H9 (cell line): ENCODE measurements at regions not wholly inside any gene's neighbourhood (a gene's known extent, or its start where the extent isn't known, plus 50 kb on each side); places are given as distances from the start of the nearest gene placed in this dataset.

Experiments used
- DNase-seq: peaks from one replicate; pipeline ENCODE4 v3.0.0-alpha.2; 2017
- H2AFZ ChIP-seq: one replicate; pipeline ENCODE4 v1.6.1; 2013; ENCODE audit warnings: mild to moderate bottlenecking, low read length, control low read depth, moderate library complexity
- H2AK5ac ChIP-seq: 2 replicates; pipeline ENCODE4 v1.6.1; 2013; ENCODE audit warnings: low read length, control low read depth, mixed read lengths; ENCODE audit not compliant: insufficient read length
- H2BK120ac ChIP-seq: one replicate; pipeline ENCODE4 v1.6.1; 2013; ENCODE audit warnings: low read depth, mild to moderate bottlenecking, low read length, control low read depth, inconsistent platforms; ENCODE audit not compliant: poor library complexity, severe bottlenecking
- H2BK12ac ChIP-seq: 2 replicates; pipeline ENCODE4 v1.6.1; 2013; ENCODE audit warnings: low read length, control low read depth, mixed read lengths, low read depth; ENCODE audit not compliant: insufficient read length
- H2BK15ac ChIP-seq: 2 replicates; pipeline ENCODE4 v1.6.1; 2013; ENCODE audit warnings: low read depth, low read length, control low read depth
- H2BK20ac ChIP-seq: one replicate; pipeline ENCODE4 v1.6.1; 2013; ENCODE audit warnings: low read depth, mild to moderate bottlenecking, low read length, control low read depth, inconsistent platforms; ENCODE audit not compliant: poor library complexity, severe bottlenecking
- H2BK5ac ChIP-seq: 2 replicates; pipeline ENCODE4 v1.6.1; 2013; ENCODE audit warnings: low read length, control low read depth, mixed read lengths; ENCODE audit not compliant: insufficient read length
- H3K14ac ChIP-seq: 2 replicates; pipeline ENCODE4 v1.6.1; 2013; ENCODE audit warnings: low read length, control low read depth; ENCODE audit not compliant: insufficient read depth
- H3K18ac ChIP-seq: 2 replicates; pipeline ENCODE4 v1.6.1; 2013; ENCODE audit warnings: low read depth, mild to moderate bottlenecking, mixed read lengths, low read length, control low read depth; ENCODE audit not compliant: insufficient read length
- H3K23ac ChIP-seq: 2 replicates; pipeline ENCODE4 v1.6.1; 2013; ENCODE audit warnings: low read length, control low read depth, mixed read lengths, low read depth; ENCODE audit not compliant: insufficient read length
- H3K23me2 ChIP-seq: 2 replicates; pipeline ENCODE4 v1.6.1; 2013; ENCODE audit warnings: low read depth, mild to moderate bottlenecking, mixed read lengths, low read length, control low read depth; ENCODE audit not compliant: insufficient read length, poor library complexity, severe bottlenecking
- H3K27ac ChIP-seq: 2 replicates; pipeline ENCODE4 v1.5.1; 2013; ENCODE audit warnings: low read length, control low read depth, mixed read lengths, low read depth; ENCODE audit not compliant: insufficient read length
- H3K27me3 ChIP-seq: 2 replicates; pipeline ENCODE4 v1.6.1; 2013; ENCODE audit warnings: low read length, control low read depth, inconsistent platforms; ENCODE audit not compliant: insufficient read depth
- H3K4ac ChIP-seq: 2 replicates; pipeline ENCODE4 v1.6.1; 2013; ENCODE audit warnings: low read depth, mild to moderate bottlenecking, control low read depth, inconsistent platforms, low read length, moderate library complexity
- H3K4me1 ChIP-seq: 2 replicates; pipeline ENCODE4 v1.6.1; 2013; ENCODE audit warnings: low read length, control low read depth, inconsistent platforms; ENCODE audit not compliant: insufficient read depth
- H3K4me2 ChIP-seq: 2 replicates; pipeline ENCODE4 v1.6.1; 2013; ENCODE audit warnings: low read length, control low read depth, mixed read lengths; ENCODE audit not compliant: insufficient read length, insufficient read depth
- H3K56ac ChIP-seq: 2 replicates; pipeline ENCODE4 v1.6.1; 2013; ENCODE audit warnings: low read depth, mild to moderate bottlenecking, mixed read lengths, low read length, control low read depth; ENCODE audit not compliant: insufficient read length
- H3K79me1 ChIP-seq: 2 replicates; pipeline ENCODE4 v1.6.1; 2013; ENCODE audit warnings: low read depth, mild to moderate bottlenecking, moderate library complexity, low read length, control low read depth, inconsistent platforms; ENCODE audit not compliant: insufficient read depth, poor library complexity, severe bottlenecking
- H3K79me2 ChIP-seq: 2 replicates; pipeline ENCODE4 v1.6.1; 2013; ENCODE audit warnings: low read length, control low read depth, inconsistent platforms; ENCODE audit not compliant: insufficient read depth
- H3K9ac ChIP-seq: 2 replicates; pipeline ENCODE4 v1.6.1; 2013; ENCODE audit warnings: low read length, control low read depth, mixed read lengths; ENCODE audit not compliant: insufficient read length; ENCODE audit errors: extremely low read depth
- H3K9me3 ChIP-seq: one replicate; pipeline ENCODE4 v1.6.1; 2013; ENCODE audit warnings: low read depth, low read length, inconsistent platforms; ENCODE audit not compliant: control insufficient read depth
- H3T11ph ChIP-seq: one replicate; pipeline ENCODE4 v1.6.1; 2013; ENCODE audit warnings: mild to moderate bottlenecking, low read length, control low read depth, inconsistent platforms
- H4K20me1 ChIP-seq: one replicate; pipeline ENCODE4 v1.6.1; 2013; ENCODE audit not compliant: control insufficient read depth, insufficient read length, insufficient read depth
- H4K5ac ChIP-seq: 2 replicates; pipeline ENCODE4 v1.6.1; 2013; ENCODE audit warnings: low read depth, mild to moderate bottlenecking, mixed read lengths, low read length, control low read depth; ENCODE audit not compliant: insufficient read length
- H4K8ac ChIP-seq: replicated peaks from 2 replicates; pipeline ENCODE4 v1.6.1; 2013; ENCODE audit warnings: low read length, control low read depth, mixed read lengths, low read depth; ENCODE audit not compliant: insufficient read length
- H4K91ac ChIP-seq: 2 replicates; pipeline ENCODE4 v1.6.1; 2013; ENCODE audit warnings: low read depth, mild to moderate bottlenecking, moderate library complexity, mixed read lengths, low read length, control low read depth; ENCODE audit not compliant: insufficient read length
- H3K27ac Mint-ChIP-seq, 3 experiments: 2 replicates in 2 of 3; 3 replicates in 1 of 3; pipeline ENCODE4 v1.8.0; 2020 to 2021; ENCODE audit warnings: mixed read lengths in 3 of 3, mild to moderate bottlenecking in 1 of 3, moderate library complexity in 1 of 3
- H3K27me3 Mint-ChIP-seq: 2 replicates; pipeline ENCODE4 v1.8.0; 2021; ENCODE audit warnings: low read depth, mild to moderate bottlenecking, moderate library complexity, mixed read lengths
- H3K36me3 Mint-ChIP-seq, 3 experiments: 2 replicates in 2 of 3; 3 replicates in 1 of 3; pipeline ENCODE4 v1.8.0; 2020 to 2021; ENCODE audit warnings: low read depth in 3 of 3, mixed read lengths in 3 of 3; ENCODE audit not compliant: insufficient read depth in 1 of 3
- H3K4me1 Mint-ChIP-seq, 2 experiments: 2 replicates each; pipeline ENCODE4 v1.8.0; 2020; ENCODE audit warnings: mixed read lengths in 2 of 2
- H3K4me3 Mint-ChIP-seq, 2 experiments: 2 replicates in 1 of 2; 3 replicates in 1 of 2; pipeline ENCODE4 v1.8.0; 2020 to 2021; ENCODE audit warnings: mild to moderate bottlenecking in 2 of 2, mixed read lengths in 2 of 2, moderate library complexity in 1 of 2
- H3K9me3 Mint-ChIP-seq, 2 experiments: 2 replicates in 1 of 2; 3 replicates in 1 of 2; pipeline ENCODE4 v1.8.0; 2020; ENCODE audit warnings: mild to moderate bottlenecking in 2 of 2, mixed read lengths in 2 of 2, moderate library complexity in 1 of 2
- CTCF ChIP-seq: fragments of 200-600 bp; sonication (generic); conservative IDR thresholded peaks from 3 replicates; pipeline ENCODE4 v1.8.0; 2021; ENCODE audit warnings: antibody characterized with exemption, mild to moderate bottlenecking
- WGBS: extraction: QIAGEN DNeasy Blood & Tissue Kit; methylation state at CpG from one replicate; pipeline ENCODE4 v1.1.7; 2013; ENCODE audit warnings: missing lambda C conversion rate, low lambda C conversion rate, mixed read lengths; ENCODE audit not compliant: insufficient read length; ENCODE audit errors: extremely low coverage; 5-methylcytosine and 5-hydroxymethylcytosine counted together

GRCh38 chr3:2024713-2025112 lies 74.0 kb upstream of the CNTN4 start:
- no peaks in the 10 kb centered on the region for H3K79me1 ChIP-seq
- H2BK120ac ChIP-seq = no peak overlapping the region
- no peak overlapping the region for H4K91ac ChIP-seq
- H4K20me1 ChIP-seq = no peaks in the 10 kb centered on the region
- no peak overlapping the region for H3K27ac ChIP-seq
- no peak overlapping the region for H2AFZ ChIP-seq
- H3K23ac ChIP-seq = no peak overlapping the region
- no peak for DNase-seq
- H4K8ac ChIP-seq = no peak overlapping the region
- no peak overlapping the region for H2BK20ac ChIP-seq
- no peak for TF ChIP-seq CTCF
- no peak overlapping the region for H3T11ph ChIP-seq
- H3K18ac ChIP-seq = no peak overlapping the region
- no peak overlapping the region for H2AK5ac ChIP-seq
- H3K36me3 Mint-ChIP-seq = no peaks in the 10 kb centered on the region
- no peaks in the 10 kb centered on the region for H3K4me1 Mint-ChIP-seq
- no peaks in the 10 kb centered on the region for H3K9me3 ChIP-seq
- H3K56ac ChIP-seq = no peak overlapping the region
- H3K4me1 ChIP-seq = no peaks in the 10 kb centered on the region
- H3K4ac ChIP-seq = no peak overlapping the region
- no CpG with 5 or more reads among the region's 4 CpGs for WGBS
- no peak overlapping the region for H3K27ac Mint-ChIP-seq
- no peaks in the 10 kb centered on the region for H3K23me2 ChIP-seq
- H2BK12ac ChIP-seq = no peak overlapping the region
- no peak overlapping the region for H3K9ac ChIP-seq
- H3K4me3 Mint-ChIP-seq = no peak overlapping the region
- no peak overlapping the region for H4K5ac ChIP-seq
- no peaks in the 10 kb centered on the region for H3K27me3 ChIP-seq
- H2BK5ac ChIP-seq = no peak overlapping the region
- no peak overlapping the region for H2BK15ac ChIP-seq
- H3K9me3 Mint-ChIP-seq = no peaks in the 10 kb centered on the region
- no peaks in the 10 kb centered on the region for H3K27me3 Mint-ChIP-seq
- H3K14ac ChIP-seq = no peak overlapping the region
- no peaks in the 10 kb centered on the region for H3K79me2 ChIP-seq
- H3K4me2 ChIP-seq = no peak overlapping the region
